ENCODE measurements at regions not wholly inside any gene's neighbourhood (a gene's known extent, or its start where the extent isn't known, plus 50 kb on each side); places are given as distances from the start of the nearest gene placed in this dataset.

DNA sequence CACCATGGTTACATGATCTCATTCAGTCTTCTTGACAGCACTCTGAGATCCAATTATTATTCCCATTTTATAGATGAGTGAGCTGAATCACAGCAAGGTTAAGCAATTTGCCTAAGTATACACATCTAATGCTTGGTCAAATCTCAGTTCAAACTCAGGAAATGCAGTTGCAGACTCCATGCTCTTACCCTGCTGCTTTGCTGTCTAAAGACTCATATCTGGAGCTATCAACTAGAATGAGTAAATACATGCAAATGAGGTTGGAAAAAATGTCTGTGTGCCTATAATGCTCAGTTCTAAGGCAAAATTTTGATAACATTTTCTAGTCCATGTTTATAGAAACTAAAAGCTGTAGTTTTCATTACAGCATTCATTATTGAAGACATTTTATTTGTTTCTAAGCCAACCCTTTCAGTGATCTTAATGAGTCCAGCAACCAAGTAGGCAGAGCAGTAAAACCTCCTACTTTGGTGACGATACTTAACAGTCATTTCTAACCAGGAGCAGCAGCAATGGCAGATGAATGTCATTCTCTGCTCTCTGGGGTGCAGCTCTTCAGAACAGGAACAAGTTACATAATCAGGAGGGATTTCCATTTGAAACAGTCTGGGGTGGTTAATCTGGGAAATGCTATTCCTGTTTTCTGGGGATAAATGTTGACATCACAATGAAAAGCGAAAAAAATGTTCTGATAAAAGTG, 396.8 kb upstream of the UBE2E3 start:
- TF ChIP-seq, protein P1, sequence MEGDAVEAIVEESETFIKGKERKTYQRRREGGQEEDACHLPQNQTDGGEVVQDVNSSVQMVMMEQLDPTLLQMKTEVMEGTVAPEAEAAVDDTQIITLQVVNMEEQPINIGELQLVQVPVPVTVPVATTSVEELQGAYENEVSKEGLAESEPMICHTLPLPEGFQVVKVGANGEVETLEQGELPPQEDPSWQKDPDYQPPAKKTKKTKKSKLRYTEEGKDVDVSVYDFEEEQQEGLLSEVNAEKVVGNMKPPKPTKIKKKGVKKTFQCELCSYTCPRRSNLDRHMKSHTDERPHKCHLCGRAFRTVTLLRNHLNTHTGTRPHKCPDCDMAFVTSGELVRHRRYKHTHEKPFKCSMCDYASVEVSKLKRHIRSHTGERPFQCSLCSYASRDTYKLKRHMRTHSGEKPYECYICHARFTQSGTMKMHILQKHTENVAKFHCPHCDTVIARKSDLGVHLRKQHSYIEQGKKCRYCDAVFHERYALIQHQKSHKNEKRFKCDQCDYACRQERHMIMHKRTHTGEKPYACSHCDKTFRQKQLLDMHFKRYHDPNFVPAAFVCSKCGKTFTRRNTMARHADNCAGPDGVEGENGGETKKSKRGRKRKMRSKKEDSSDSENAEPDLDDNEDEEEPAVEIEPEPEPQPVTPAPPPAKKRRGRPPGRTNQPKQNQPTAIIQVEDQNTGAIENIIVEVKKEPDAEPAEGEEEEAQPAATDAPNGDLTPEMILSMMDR (IDR thresholded peaks at IDR 0.05; ENCODE audit: control insufficient read depth, extremely low read depth, insufficient read depth): no peak
- H3K4me3 ChIP-seq (ENCODE audit: low read depth, low read length): no peak overlapping the region
- DNase-seq (ENCODE audit: low read depth): no peak

DNA sequence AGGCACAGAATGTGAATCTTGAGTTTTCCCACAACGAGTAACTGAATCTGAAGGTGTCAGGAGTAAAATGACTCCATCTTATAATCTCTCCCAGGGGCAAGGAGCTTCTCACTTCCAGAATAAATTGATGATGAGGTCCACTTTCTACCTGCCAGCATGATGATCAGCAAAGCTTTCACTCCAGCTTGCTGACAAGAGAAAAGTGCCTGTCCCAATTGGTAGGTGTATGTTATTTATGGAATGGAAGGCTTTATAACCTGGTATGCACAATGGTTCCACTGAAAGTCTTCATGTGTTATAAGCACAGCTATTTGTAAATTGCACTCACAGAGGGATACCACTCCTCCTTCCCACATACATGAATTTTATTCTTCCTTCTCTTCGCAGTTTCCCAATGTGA, 401.0 kb upstream of the UBE2E3 start:
- TF ChIP-seq, protein P1 (IDR thresholded peaks at IDR 0.05; ENCODE audit: control insufficient read depth, extremely low read depth, insufficient read depth): no peak
- no peak for DNase-seq (ENCODE audit: low read depth)
- no peak overlapping the region for H3K4me3 ChIP-seq (ENCODE audit: low read depth, low read length)

GRCh38 chr2:180578441-180578840, 402.0 kb upstream of the UBE2E3 start:
- TF ChIP-seq, protein P1 (IDR thresholded peaks at IDR 0.05; ENCODE audit: control insufficient read depth, extremely low read depth, insufficient read depth): no peak
- no peak for DNase-seq (ENCODE audit: low read depth)
- no peak overlapping the region for H3K4me3 ChIP-seq (ENCODE audit: low read depth, low read length)

GRCh38 chr2:180577567-180577966, 402.8 kb upstream of the UBE2E3 start:
- no peak for DNase-seq (ENCODE audit: low read depth)
- TF ChIP-seq, protein P1 (IDR thresholded peaks at IDR 0.05; ENCODE audit: control insufficient read depth, extremely low read depth, insufficient read depth): no peak
- no peak overlapping the region for H3K4me3 ChIP-seq (ENCODE audit: low read depth, low read length)

DNA sequence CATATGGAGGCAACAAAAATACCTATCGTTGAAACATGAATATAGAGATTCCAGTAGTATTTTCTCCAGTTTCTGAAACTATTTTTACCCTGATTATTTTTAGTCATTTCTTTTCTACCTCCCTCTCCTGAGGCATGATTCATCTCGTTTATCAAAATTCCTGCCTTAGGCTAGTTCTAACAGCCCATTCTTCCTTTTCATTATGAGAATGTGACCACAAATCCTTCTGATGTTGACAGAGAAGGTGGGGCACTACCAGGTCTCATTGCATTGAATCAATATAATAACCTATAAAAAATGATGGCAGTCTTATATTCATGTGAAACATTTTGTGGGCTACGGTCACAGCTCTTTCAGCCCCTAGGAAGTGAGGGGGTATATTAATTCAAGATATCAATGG, 406.5 kb upstream of the UBE2E3 start:
- no peak overlapping the region for H3K4me3 ChIP-seq (ENCODE audit: low read depth, low read length)
- TF ChIP-seq, protein P1 (IDR thresholded peaks at IDR 0.05; ENCODE audit: control insufficient read depth, extremely low read depth, insufficient read depth): no peak
- DNase-seq (ENCODE audit: low read depth): no peak

GRCh38 chr2:180572346-180572745, 408.1 kb upstream of the UBE2E3 start:
- H3K4me3 ChIP-seq (ENCODE audit: low read depth, low read length): no peak overlapping the region
- no peak for DNase-seq (ENCODE audit: low read depth)
- TF ChIP-seq, protein P1 (IDR thresholded peaks at IDR 0.05; ENCODE audit: control insufficient read depth, extremely low read depth, insufficient read depth): no peak

GRCh38 chr2:180571559-180571958, 408.8 kb upstream of the UBE2E3 start:
- DNase-seq (ENCODE audit: low read depth): no peak
- TF ChIP-seq, protein P1 (IDR thresholded peaks at IDR 0.05; ENCODE audit: control insufficient read depth, extremely low read depth, insufficient read depth): no peak

More at GRCh38 chr2:180571559-180571958, 408.8 kb upstream of the UBE2E3 start:
- H3K4me3 ChIP-seq (ENCODE audit: low read depth, low read length): no peak overlapping the region
